Activated CD4-positive, alpha-beta T cell treated with anti-CD3 and anti-CD28 coated beads, Interleukin-2, amount 10 ng/mL, durations not matched to agents 7 days and 5 days (primary cell): ENCODE measurements at regions not wholly inside any gene's neighbourhood (a gene's known extent, or its start where the extent isn't known, plus 50 kb on each side); places are given as distances from the start of the nearest gene placed in this dataset.
"Not testable (repeated sequence)": the region's sequence is repeated elsewhere in the genome, so short reads cannot be mapped to it uniquely, and the experiment has no call there.

Source experiments
- CTCF ChIA-PET: fragments of 350-600 bp; sonication (Branson Sonifier 250); formaldehyde crosslinking; loops from one replicate; lab custom pipeline; 2021; ENCODE audit warnings: antibody characterized with exemption; lab: Charles Lee
- POLR2A ChIA-PET: fragments of 350-600 bp; sonication (Branson Sonifier 250); formaldehyde crosslinking; loops from one replicate; lab custom pipeline; 2021; ENCODE audit warnings: antibody characterized with exemption; lab: Charles Lee
- DNase-seq: peaks from one replicate; pipeline ENCODE4 v3.0.0-alpha.2; 2020
- H3K27ac Mint-ChIP-seq: one replicate; pipeline ENCODE4 v1.8.0; 2021; ENCODE audit warnings: mild to moderate bottlenecking, moderate library complexity, mixed read lengths
- H3K27me3 Mint-ChIP-seq: one replicate; pipeline ENCODE4 v1.8.0; 2021; ENCODE audit warnings: mixed read lengths
- H3K36me3 Mint-ChIP-seq: one replicate; pipeline ENCODE4 v1.8.0; 2021; ENCODE audit warnings: low read depth, mixed read lengths
- H3K4me1 Mint-ChIP-seq: one replicate; pipeline ENCODE4 v1.8.0; 2021; ENCODE audit warnings: mixed read lengths
- H3K4me3 Mint-ChIP-seq: one replicate; pipeline ENCODE4 v1.8.0; 2021; ENCODE audit warnings: mild to moderate bottlenecking, moderate library complexity, mixed read lengths
- H3K9me3 Mint-ChIP-seq: one replicate; pipeline ENCODE4 v1.8.0; 2021; ENCODE audit warnings: mixed read lengths

- DNase-seq = peak; percentile 68
- ChIA-PET CTCF (interaction anchor here (0.8 to 1.2 kb wide), 2 partner anchors 90 to 573 kb away, joined by 3 to 4 read pairs; partner anchors contain the start of gene ARID1B), POLR2A (interaction anchor here (1.0 kb wide), 1 partner anchor 11 kb away, joined by 4 read pairs; no protein-coding TSS in a partner anchor)
- no peaks in the 10 kb centered on the region for H3K27me3 Mint-ChIP-seq
- H3K27ac Mint-ChIP-seq = peak overlapping the region; percentile 94
- no peaks in the 10 kb centered on the region for H3K36me3 Mint-ChIP-seq
- H3K4me1 Mint-ChIP-seq = peaks cover 22% of the 10 kb centered on the region
- no peaks in the 10 kb centered on the region for H3K9me3 Mint-ChIP-seq
- peak overlapping the region; percentile 76 for H3K4me3 Mint-ChIP-seq
Observed at GRCh38 chr6:156686995-156687788, 90.0 kb upstream of the ARID1B start.

- CTCF ChIA-PET = interaction anchor here (0.8 to 1.2 kb wide), 3 partner anchors 91 to 574 kb away, joined by 3 to 4 read pairs (median 4); partner anchors contain the start of gene ARID1B
- peak overlapping the region; percentile 94 for H3K27ac Mint-ChIP-seq
- H3K27me3 Mint-ChIP-seq = no peaks in the 10 kb centered on the region
- H3K9me3 Mint-ChIP-seq = no peaks in the 10 kb centered on the region
- DNase-seq = peak; percentile 59
- no peaks in the 10 kb centered on the region for H3K36me3 Mint-ChIP-seq
- H3K4me3 Mint-ChIP-seq = peak overlapping the region; percentile 76
- H3K4me1 Mint-ChIP-seq = peaks cover 22% of the 10 kb centered on the region
- POLR2A ChIA-PET = no interaction called here
Observed at GRCh38 chr6:156686301-156686994, 90.7 kb upstream of the ARID1B start.

- CTCF ChIA-PET = interaction anchor here (1.2 kb wide), 1 partner anchor 93 kb away, joined by 4 read pairs; no protein-coding TSS in a partner anchor
- Mint-ChIP-seq H3K4me3 (peak overlapping the region; percentile 76), H3K36me3 (no peaks in the 10 kb centered on the region), H3K27ac (peak overlapping the region; percentile 94), H3K27me3 (no peaks in the 10 kb centered on the region), H3K4me1 (peaks cover 22% of the 10 kb centered on the region), H3K9me3 (no peaks in the 10 kb centered on the region)
- DNase-seq = no peak
- POLR2A ChIA-PET = no interaction called here
Observed at GRCh38 chr6:156685823-156686222, 91.4 kb upstream of the ARID1B start.

- Mint-ChIP-seq H3K27me3 (no peaks in the 10 kb centered on the region), H3K9me3 (no peaks in the 10 kb centered on the region), H3K27ac (no peak overlapping the region), H3K36me3 (no peaks in the 10 kb centered on the region), H3K4me1 (peaks cover 22% of the 10 kb centered on the region), H3K4me3 (no peak overlapping the region)
- CTCF ChIA-PET = interaction anchor here (0.5 kb wide), 1 partner anchor 167 kb away, joined by 3 read pairs; no protein-coding TSS in a partner anchor
- no peak for DNase-seq
- POLR2A ChIA-PET = no interaction called here
Observed at GRCh38 chr6:156683821-156684220, 93.4 kb upstream of the ARID1B start.

- H3K9me3 Mint-ChIP-seq = peaks cover 13% of the 10 kb centered on the region
- no peaks in the 10 kb centered on the region for H3K36me3 Mint-ChIP-seq
- no peak for DNase-seq
- no peaks in the 10 kb centered on the region for H3K4me1 Mint-ChIP-seq
- peaks cover 15% of the 10 kb centered on the region for H3K27me3 Mint-ChIP-seq
- H3K27ac Mint-ChIP-seq = no peak overlapping the region
- CTCF ChIA-PET = interaction anchor here (0.7 kb wide), 2 partner anchors 419 to 1342 kb away, joined by 3 to 5 read pairs; no protein-coding TSS in a partner anchor
- H3K4me3 Mint-ChIP-seq = no peak overlapping the region
- POLR2A ChIA-PET = no interaction called here
Observed at GRCh38 chr6:156676721-156677120, 100.5 kb upstream of the ARID1B start.

- H3K9me3 Mint-ChIP-seq = peaks cover 13% of the 10 kb centered on the region
- no peak overlapping the region for H3K27ac Mint-ChIP-seq
- ChIA-PET CTCF (no interaction called here), POLR2A (no interaction called here)
- H3K36me3 Mint-ChIP-seq = no peaks in the 10 kb centered on the region
- peaks cover 15% of the 10 kb centered on the region for H3K27me3 Mint-ChIP-seq
- DNase-seq = no peak
- H3K4me1 Mint-ChIP-seq = no peaks in the 10 kb centered on the region
- H3K4me3 Mint-ChIP-seq = no peak overlapping the region
Observed at GRCh38 chr6:156674197-156674596, 103.0 kb upstream of the ARID1B start.

GRCh38 chr6:156670097-156670496 is 107.1 kb upstream of the ARID1B start:
- H3K27me3 Mint-ChIP-seq = peaks cover 24% of the 10 kb centered on the region
- CTCF ChIA-PET, H3K4me1 Mint-ChIP-seq, POLR2A ChIA-PET, H3K36me3 Mint-ChIP-seq, DNase-seq, H3K27ac Mint-ChIP-seq, H3K9me3 Mint-ChIP-seq, H3K4me3 Mint-ChIP-seq: not testable (repeated sequence)

- no peak for DNase-seq
Observed at GRCh38 chr6:156662025-156662445, 115.1 kb upstream of the ARID1B start.

GRCh38 chr6:156660389-156660788 is 116.8 kb upstream of the ARID1B start:
- peaks cover 3% of the 10 kb centered on the region for H3K9me3 Mint-ChIP-seq
- no peak for DNase-seq
- H3K4me1 Mint-ChIP-seq = peaks cover 11% of the 10 kb centered on the region
- peaks cover under 1% of the 10 kb centered on the region for H3K27me3 Mint-ChIP-seq
- peaks cover 3% of the 10 kb centered on the region for H3K36me3 Mint-ChIP-seq
- H3K4me3 Mint-ChIP-seq = no peak overlapping the region
- no peak overlapping the region for H3K27ac Mint-ChIP-seq
- ChIA-PET POLR2A (no interaction called here), CTCF (no interaction called here)

More at GRCh38 chr6:156662025-156662445, 115.1 kb upstream of the ARID1B start:
- Mint-ChIP-seq H3K4me1 (peaks cover 11% of the 10 kb centered on the region), H3K27ac (no peak overlapping the region), H3K9me3 (peaks cover 3% of the 10 kb centered on the region), H3K36me3 (peaks cover 3% of the 10 kb centered on the region), H3K4me3 (no peak overlapping the region), H3K27me3 (peaks cover 5% of the 10 kb centered on the region)
- CTCF ChIA-PET = no interaction called here
- POLR2A ChIA-PET = no interaction called here

GRCh38 chr6:156659822-156660198 is 117.4 kb upstream of the ARID1B start:
- Mint-ChIP-seq H3K9me3 (peaks cover 3% of the 10 kb centered on the region), H3K4me3 (no peak overlapping the region), H3K27ac (peak overlapping the region; percentile 4), H3K27me3 (no peaks in the 10 kb centered on the region), H3K36me3 (peaks cover 3% of the 10 kb centered on the region), H3K4me1 (peaks cover 11% of the 10 kb centered on the region)
- ChIA-PET POLR2A (no interaction called here), CTCF (no interaction called here)
- DNase-seq = no peak

- Mint-ChIP-seq H3K36me3 (peaks cover 3% of the 10 kb centered on the region), H3K4me3 (no peak overlapping the region), H3K4me1 (peaks cover 11% of the 10 kb centered on the region), H3K27ac (peak overlapping the region; percentile 4), H3K9me3 (no peaks in the 10 kb centered on the region), H3K27me3 (no peaks in the 10 kb centered on the region)
- no peak for DNase-seq
- CTCF ChIA-PET = interaction anchor here (1.0 kb wide), 1 partner anchor 21 kb away, joined by 3 read pairs; no protein-coding TSS in a partner anchor
- POLR2A ChIA-PET = no interaction called here
Observed at GRCh38 chr6:156658966-156659821, 118.0 kb upstream of the ARID1B start.
